Panc1 (cell line): ENCODE measurements at regions not wholly inside any gene's neighbourhood (a gene's known extent, or its start where the extent isn't known, plus 50 kb on each side); places are given as distances from the start of the nearest gene placed in this dataset.

Experiments
- ATAC-seq: fragments of 200-7000 bp; cut with Tn5 transposase; 2 replicates; pipeline ENCODE4 v1.9.1; 2020; ENCODE audit warnings: mild to moderate bottlenecking, moderate library complexity
- BruUV-seq: library from RNA; stranded (reverse); fragments of 400-500 nt; replicated peaks from 2 replicates; lab custom pipeline; 2021; lab: Mats Ljungman, UMichigan
- CTCF ChIA-PET: fragments of 300-600 bp; sonication (Branson Sonifier 250); formaldehyde crosslinking; loops from one replicate; lab custom pipeline; 2022; ENCODE audit warnings: antibody characterized with exemption; lab: Charles Lee
- POLR2A ChIA-PET: fragments of 300-600 bp; sonication (Branson Sonifier 250); formaldehyde crosslinking; loops from one replicate; lab custom pipeline; 2022; ENCODE audit warnings: antibody characterized with exemption; lab: Charles Lee
- DNase-seq: peaks from one replicate; pipeline ENCODE4 v3.0.0-alpha.2; 2010; ENCODE audit warnings: low read depth, low spot score
- H3K27ac ChIP-seq: 2 replicates; pipeline ENCODE4 v1.5.1; 2011; ENCODE audit warnings: mild to moderate bottlenecking, low read length, inconsistent platforms
- H3K27me3 ChIP-seq: fragments of 200-500 bp; sonication (Bioruptor generic); 2 replicates; pipeline ENCODE4 v1.6.0; 2014; ENCODE audit warnings: low read length, inconsistent platforms; ENCODE audit not compliant: control insufficient read depth, insufficient read depth
- H3K36me3 ChIP-seq: fragments of 200-500 bp; sonication (Bioruptor generic); 2 replicates; pipeline ENCODE4 v1.5.1; 2014; ENCODE audit warnings: inconsistent platforms, mild to moderate bottlenecking, low read length, moderate library complexity; ENCODE audit not compliant: control insufficient read depth, insufficient read depth
- H3K4me1 ChIP-seq: 2 replicates; pipeline ENCODE4 v1.5.1; 2011; ENCODE audit warnings: inconsistent platforms, mild to moderate bottlenecking, low read length, moderate library complexity; ENCODE audit not compliant: control insufficient read depth, insufficient read depth
- H3K4me3 ChIP-seq, 2 experiments: 2 replicates each; pipeline ENCODE4 v1.5.1; 2011 to 2012; ENCODE audit warnings: low read depth in 2 of 2, low read length in 2 of 2, mild to moderate bottlenecking in 2 of 2, inconsistent platforms in 1 of 2, moderate library complexity in 1 of 2
- H3K9me3 ChIP-seq: fragments of 200-500 bp; sonication (Bioruptor generic); 2 replicates; pipeline ENCODE4 v1.5.1; 2014; ENCODE audit warnings: low read depth, mild to moderate bottlenecking, inconsistent platforms, low read length, moderate library complexity; ENCODE audit not compliant: control insufficient read depth, insufficient read depth
- POLR2AphosphoS5 ChIP-seq: IDR thresholded peaks from 2 replicates; pipeline ENCODE4 v1.6.1; 2012; ENCODE audit warnings: mild to moderate bottlenecking, low read depth, low read length, moderate library complexity
- REST ChIP-seq, 2 experiments: IDR thresholded peaks; 2 replicates each; pipeline ENCODE4 v1.6.1; 2011 to 2012; ENCODE audit warnings: low read depth in 2 of 2, control low read depth in 1 of 2, low read length in 1 of 2, mild to moderate bottlenecking in 1 of 2, moderate library complexity in 1 of 2; ENCODE audit not compliant: insufficient read depth in 1 of 2
- SIN3A ChIP-seq: IDR thresholded peaks from 2 replicates; pipeline ENCODE4 v1.6.1; 2012; ENCODE audit warnings: low read depth, mild to moderate bottlenecking, low read length, moderate library complexity, borderline replicate concordance; ENCODE audit not compliant: insufficient read depth
- TCF7L2 ChIP-seq: IDR thresholded peaks from 2 replicates; pipeline ENCODE4 v1.6.1; 2011; ENCODE audit warnings: mild to moderate bottlenecking, low read depth, low read length, inconsistent platforms
- in situ Hi-C: cut with HindIII; loops from 2 replicates; pipeline ENCODE4 v1.10.0; 2016; ENCODE audit warnings: low sequenced_read_pairs, low pct_unique_long_range_greater_than_20kb
- intact Hi-C: fragments of 100-400 bp; cut with micrococcal nuclease; formaldehyde crosslinking; loops from one replicate; pipeline ENCODE4 v1.10.0; 2022; ENCODE audit not compliant: unreplicated experiment
- TF ChIP-seq, protein P1 (sequence below): fragments of 450-650 bp; IDR thresholded peaks from 2 replicates; pipeline ENCODE4 v1.5.1; 2017; ENCODE audit warnings: mild to moderate bottlenecking

DNA sequence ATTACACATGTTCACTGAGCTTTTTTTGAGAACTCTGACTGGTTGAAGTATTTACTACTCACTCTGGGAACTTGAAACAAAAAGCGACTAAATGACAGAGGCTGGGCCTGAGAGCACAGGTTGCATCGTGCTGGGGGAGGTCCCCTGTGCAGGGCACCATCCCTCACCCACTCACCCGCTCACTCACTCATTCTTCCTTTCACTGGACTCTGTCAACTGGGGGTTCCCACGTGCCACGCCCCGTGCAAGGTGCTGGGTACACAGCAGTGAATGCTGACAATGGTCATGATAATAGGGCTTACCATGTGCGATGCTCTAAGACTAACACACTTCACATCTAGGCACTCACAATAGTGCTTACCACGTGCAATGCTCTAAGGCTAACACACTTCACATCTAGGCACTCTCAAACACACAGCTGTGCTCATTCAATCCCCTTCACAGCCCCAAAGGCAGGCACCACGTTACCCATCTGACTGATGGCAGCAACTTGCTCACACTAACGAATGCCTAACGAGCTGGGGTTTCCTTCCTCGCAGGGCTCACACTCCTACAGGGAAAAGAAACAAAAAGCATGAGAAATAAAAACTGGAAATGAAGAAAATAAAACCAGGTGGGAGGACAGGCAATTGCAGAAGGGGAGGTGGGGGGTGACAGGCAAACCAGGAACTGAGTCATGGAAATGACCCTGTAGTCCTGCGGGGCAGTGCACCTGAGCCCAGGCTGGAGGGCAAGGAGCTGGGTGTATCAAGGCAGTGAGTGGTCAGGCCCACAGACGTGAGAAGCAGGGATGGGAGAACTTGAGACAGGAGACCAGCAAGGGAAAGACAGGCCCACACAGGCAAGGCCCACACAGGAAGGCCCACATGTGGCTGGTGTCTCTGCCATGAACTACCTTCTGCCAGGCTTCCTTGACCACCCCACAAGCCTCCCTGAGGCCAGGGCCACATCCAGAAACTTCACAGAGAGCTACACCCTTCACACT, 147.0 kb upstream of the FAM20C start:
- intact Hi-C loops (no loop called here), in situ Hi-C loops (no loop called here)
- H3K4me1 ChIP-seq, result no peaks in the 10 kb centered on the region
- peaks cover 31% of the 10 kb centered on the region for H3K27me3 ChIP-seq
- no peaks in the 10 kb centered on the region for H3K9me3 ChIP-seq
- H3K36me3 ChIP-seq, result no peaks in the 10 kb centered on the region
- POLR2A ChIA-PET, result no interaction called here
- no peak for DNase-seq
- CTCF ChIA-PET, result no interaction called here
- TF ChIP-seq REST (IDR thresholded peaks at IDR 0.05; ENCODE audit: insufficient read depth in 1 of 2, low read depth in 2 of 2, low read length in 1 of 2) (no peak), POLR2AphosphoS5 (no peak), TCF7L2 (no peak), SIN3A (no peak)
- TF ChIP-seq, protein P1, sequence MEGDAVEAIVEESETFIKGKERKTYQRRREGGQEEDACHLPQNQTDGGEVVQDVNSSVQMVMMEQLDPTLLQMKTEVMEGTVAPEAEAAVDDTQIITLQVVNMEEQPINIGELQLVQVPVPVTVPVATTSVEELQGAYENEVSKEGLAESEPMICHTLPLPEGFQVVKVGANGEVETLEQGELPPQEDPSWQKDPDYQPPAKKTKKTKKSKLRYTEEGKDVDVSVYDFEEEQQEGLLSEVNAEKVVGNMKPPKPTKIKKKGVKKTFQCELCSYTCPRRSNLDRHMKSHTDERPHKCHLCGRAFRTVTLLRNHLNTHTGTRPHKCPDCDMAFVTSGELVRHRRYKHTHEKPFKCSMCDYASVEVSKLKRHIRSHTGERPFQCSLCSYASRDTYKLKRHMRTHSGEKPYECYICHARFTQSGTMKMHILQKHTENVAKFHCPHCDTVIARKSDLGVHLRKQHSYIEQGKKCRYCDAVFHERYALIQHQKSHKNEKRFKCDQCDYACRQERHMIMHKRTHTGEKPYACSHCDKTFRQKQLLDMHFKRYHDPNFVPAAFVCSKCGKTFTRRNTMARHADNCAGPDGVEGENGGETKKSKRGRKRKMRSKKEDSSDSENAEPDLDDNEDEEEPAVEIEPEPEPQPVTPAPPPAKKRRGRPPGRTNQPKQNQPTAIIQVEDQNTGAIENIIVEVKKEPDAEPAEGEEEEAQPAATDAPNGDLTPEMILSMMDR, result no peak
- no TSS peak for BruUV-seq
- no peak overlapping the region for H3K4me3 ChIP-seq
- ATAC-seq, result no peak
- no peak overlapping the region for H3K27ac ChIP-seq

- BruUV-seq, result no TSS peak
- Histone ChIP-seq H3K4me1 (no peaks in the 10 kb centered on the region), H3K27me3 (peaks cover 30% of the 10 kb centered on the region), H3K36me3 (no peaks in the 10 kb centered on the region), H3K4me3 (no peak overlapping the region), H3K27ac (no peak overlapping the region), H3K9me3 (no peaks in the 10 kb centered on the region)
- CTCF ChIA-PET, result no interaction called here
- POLR2A ChIA-PET, result no interaction called here
- no peak for TF ChIP-seq POLR2AphosphoS5
- no peak for TF ChIP-seq TCF7L2
- TF ChIP-seq, protein P1, result no peak
- no peak for TF ChIP-seq SIN3A
- TF ChIP-seq REST (IDR thresholded peaks at IDR 0.05; ENCODE audit: insufficient read depth in 1 of 2, low read depth in 2 of 2, low read length in 1 of 2), result no peak
- in situ Hi-C loops, result no loop called here
- intact Hi-C loops, result no loop called here
- DNase-seq (no peak), ATAC-seq (no peak)
These were observed 146.1 kb upstream of the FAM20C start for GRCh38 chr7:46123-46829.
